Activated CD4-positive, alpha-beta T cell treated with anti-CD3 and anti-CD28 coated beads for 1 hour (primary cell): ENCODE measurements at regions not wholly inside any gene's neighbourhood (a gene's known extent, or its start where the extent isn't known, plus 50 kb on each side); places are given as distances from the start of the nearest gene placed in this dataset.
"Not testable (repeated sequence)": the region's sequence is repeated elsewhere in the genome, so short reads cannot be mapped to it uniquely, and the experiment has no call there.

Experiments
- DNase-seq: peaks from one replicate; pipeline ENCODE4 v3.0.0-alpha.2; 2020

GRCh38 chr2:2731101-2731815 lies 400.2 kb upstream of the MYT1L start:
- no peak for DNase-seq

- no peak for DNase-seq
Measured at GRCh38 chr2:2730301-2730833, 399.3 kb upstream of the MYT1L start.

DNA sequence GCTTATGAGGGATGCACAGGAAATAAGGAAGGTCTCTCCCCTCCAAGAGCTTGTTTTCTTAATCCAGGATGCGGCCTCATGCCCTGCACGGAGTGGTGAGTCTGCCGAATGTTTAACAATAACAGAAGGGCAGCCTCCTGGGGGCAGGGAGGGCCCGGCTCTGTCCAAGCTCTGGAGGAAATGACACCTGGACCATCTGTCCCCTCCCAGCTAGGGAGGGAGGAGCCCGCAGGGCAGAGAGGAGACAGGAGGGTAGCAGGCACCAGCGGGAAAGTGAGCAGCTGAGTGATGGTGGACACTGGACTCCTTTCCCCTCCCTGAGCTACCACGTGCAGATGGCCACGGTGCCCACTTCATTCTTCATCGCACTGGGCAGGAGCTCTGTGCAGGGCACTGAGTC lies 398.2 kb upstream of the MYT1L start:
- DNase-seq: no peak

DNA sequence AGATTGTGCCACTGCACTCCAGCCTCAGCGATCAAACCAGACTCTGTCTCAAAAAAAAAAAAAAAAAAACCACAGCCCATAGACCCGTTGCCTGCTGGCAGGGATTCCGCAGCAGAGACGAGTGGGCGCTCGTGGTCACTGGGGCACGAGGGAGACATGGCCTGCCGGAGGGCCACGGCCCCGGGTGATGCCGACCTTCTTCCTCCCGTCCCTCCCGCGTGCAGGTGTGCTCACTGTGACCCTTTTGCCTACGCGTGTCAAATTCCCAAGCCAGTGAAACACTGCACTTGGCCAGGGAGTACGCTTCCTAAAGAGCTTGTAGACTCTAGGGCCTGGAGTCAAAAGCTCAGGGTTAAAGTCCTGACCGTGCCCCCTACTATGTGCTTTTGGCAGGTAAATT lies 397.6 kb upstream of the MYT1L start:
- DNase-seq: no peak

- no peak for DNase-seq
Measured at GRCh38 chr2:2727876-2728511, 396.9 kb upstream of the MYT1L start.

DNA sequence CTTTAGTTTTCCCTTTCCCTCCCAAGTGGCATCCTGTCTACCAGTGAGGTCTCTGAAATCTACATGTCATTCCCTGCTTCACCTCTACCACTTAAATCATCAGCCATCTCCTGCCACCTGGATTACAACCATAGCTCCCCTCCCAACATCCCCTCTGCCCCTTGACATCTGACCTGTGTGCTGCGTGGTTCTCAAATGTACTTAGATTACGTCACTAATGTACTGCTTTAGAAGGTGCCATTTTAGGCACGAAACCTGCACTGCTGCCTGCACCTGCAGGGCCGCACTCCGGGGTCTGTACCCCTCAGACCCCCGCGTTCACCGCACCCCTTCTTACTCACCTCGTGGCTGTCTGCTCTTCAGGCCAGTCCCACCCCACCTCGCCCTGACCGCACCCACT lies 395.1 kb upstream of the MYT1L start:
- no peak for DNase-seq

- DNase-seq: no peak
Measured at GRCh38 chr2:2723064-2723463, 392.0 kb upstream of the MYT1L start.

DNA sequence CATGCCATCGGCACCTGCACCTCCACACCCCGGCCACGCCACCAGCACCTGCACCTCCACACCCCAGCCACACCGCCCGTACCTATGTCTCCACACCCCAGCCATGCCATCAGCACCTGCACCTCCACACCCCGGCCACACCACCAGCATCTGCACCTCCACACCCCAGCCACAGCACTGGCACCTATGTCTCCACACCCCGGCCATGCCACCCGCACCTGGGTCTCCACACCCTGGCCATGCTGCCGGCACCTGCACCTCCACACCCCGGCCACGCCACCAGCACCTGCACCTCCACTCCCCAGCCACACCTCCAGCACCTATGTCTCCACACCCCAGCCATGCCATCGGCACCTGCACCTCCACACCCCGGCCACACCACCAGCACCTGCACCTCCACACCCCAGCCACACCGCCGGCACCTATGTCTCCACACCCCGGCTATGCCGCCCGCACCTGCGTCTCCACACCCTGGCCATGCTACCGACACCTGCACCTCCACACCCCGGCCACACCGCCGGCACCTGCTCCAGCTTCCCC lies 390.3 kb upstream of the MYT1L start:
- no peak for DNase-seq

DNA sequence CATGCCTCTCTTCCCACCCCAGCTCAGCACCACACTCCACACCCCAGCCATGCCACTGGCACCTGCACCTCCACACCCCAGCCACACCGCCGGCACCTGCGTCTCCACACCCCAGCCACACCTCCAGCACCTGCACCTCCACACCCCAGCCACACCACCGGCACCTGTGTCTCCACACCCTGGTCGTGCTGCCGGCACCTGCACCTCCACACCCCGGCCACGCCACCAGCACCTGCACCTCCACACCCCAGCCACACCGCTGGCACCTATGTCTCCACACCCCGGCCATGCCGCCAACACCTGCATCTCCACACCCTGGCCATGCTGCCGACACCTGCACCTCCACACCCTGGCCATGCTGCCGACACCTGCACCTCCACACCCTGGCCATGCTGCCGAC lies 389.7 kb upstream of the MYT1L start:
- not testable (repeated sequence) for DNase-seq

GRCh38 chr2:2720351-2720750 lies 389.3 kb upstream of the MYT1L start:
- no peak for DNase-seq

GRCh38 chr2:2719781-2720180 lies 388.7 kb upstream of the MYT1L start:
- no peak for DNase-seq

- DNase-seq: no peak
Measured at GRCh38 chr2:2719015-2719414, 387.9 kb upstream of the MYT1L start.

- DNase-seq: no peak
Measured at GRCh38 chr2:2717406-2717805, 386.3 kb upstream of the MYT1L start.

DNA sequence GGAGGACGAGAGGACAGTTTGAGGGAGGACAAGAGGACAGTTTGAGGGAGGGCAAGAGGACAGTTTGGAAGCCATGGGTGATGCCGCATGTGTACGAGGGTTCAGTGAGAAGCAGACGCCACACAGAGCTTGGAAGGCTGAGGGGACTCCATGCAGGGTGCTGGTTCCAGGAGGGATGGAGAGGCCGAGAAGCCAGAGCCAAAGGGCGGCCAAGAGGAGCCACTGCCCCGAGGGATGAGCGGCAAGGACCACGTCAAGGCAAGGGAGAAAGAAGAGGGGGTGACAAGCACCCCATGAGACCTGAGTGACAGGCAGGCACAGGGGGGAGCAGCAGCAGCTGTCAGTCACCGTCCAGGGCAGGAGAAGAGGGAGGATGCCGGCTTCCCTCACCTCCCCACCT lies 385.7 kb upstream of the MYT1L start:
- no peak for DNase-seq

- no peak for DNase-seq
Measured at GRCh38 chr2:2715036-2715818, 384.2 kb upstream of the MYT1L start.

DNA sequence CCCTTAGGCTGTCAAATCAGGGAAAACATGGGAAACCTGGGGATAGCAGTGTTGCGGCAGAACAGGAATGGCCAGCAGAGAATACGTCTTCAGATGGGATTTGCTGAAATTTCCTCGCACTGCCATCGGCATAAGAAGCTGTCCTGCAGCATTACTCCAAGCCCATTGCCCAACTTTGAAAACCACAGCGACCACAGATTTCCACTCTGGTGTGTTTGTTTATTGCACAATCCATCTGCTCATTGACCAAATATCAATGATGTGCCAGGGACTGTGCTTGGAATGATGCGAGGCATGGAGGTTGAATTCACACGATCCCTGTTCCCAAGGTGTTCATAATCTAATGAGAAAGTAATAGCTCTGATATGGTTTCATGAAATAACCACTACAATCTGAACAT lies 383.3 kb upstream of the MYT1L start:
- DNase-seq: no peak

- DNase-seq: no peak
Measured at GRCh38 chr2:2709431-2709770, 378.3 kb upstream of the MYT1L start.

DNA sequence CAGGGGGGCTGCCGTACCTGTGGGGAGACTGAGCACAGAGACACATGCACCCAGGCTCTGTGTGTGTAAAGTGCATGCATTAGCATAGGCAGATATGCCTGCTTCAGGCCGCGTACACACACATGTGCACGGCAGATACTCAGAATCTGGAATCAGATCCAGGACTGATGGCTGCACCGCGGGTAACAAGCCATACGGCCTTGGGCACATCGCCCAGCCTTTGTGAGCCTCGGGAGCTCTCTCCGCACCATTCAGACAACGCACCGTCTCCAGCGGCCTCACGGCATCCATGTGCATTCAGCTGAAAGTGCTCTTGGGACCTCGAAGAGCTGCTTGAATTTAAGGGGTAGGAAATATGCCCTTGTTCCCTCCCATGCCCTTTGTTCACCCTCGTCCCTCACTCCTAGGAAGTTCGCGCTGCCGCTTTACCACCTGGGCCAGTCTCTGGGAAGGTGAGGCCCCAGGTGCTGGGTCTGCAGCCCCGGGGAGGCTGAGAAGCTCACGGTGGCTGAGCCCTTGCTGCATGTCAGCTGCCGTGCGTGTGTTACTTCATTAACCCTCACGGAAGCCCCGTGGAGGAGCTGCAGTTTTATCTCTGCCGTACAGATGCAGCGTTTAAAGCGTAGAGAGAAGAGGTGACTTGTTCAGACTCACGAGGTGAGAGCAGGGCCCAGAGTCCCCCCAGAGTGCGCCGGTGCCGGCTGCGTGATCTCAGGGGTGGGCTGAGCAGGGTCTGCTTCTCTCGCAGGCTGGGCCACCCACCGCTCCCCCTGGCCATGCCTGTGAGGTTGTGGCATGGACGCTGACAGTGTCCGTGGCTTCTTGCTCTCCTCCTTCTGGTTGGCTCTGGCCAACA lies 377.7 kb upstream of the MYT1L start:
- DNase-seq: no peak

DNA sequence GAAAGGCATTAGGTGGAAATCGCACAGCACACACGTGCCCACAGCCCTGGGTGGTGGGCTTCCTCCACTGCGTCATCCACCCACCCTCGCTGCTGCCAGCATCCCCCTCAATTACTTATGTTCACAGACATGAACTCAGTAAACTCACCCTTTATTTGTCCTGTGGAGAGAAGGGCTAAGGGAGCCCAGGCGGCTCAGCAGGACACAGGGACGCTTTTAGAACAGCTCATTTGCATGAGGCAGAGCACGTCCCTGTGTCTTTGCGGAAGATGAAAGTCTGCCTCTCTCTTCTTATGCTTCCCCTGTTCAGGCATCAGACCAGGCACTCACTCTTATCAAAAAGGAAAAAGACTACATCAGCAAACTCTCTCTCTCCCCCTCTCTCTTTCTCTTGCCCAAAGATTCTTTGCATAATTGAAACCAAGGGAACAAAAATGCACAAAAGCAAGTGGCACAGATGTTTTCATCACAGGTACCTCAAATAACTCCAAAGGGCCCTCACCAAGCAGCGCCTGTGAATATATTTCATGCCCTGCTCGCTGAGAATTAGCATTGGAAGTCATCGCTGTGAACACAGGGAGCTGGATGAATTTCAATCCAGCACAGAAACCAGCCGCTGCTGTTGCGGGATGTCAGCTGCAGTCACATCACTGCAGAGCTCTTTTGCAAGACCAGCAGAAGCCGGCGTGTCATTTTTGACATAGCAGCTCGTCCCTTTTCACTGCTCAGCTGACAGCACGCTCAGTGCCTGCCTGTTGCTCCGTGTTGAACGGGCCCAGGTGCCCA lies 376.3 kb upstream of the MYT1L start:
- DNase-seq: no peak

DNA sequence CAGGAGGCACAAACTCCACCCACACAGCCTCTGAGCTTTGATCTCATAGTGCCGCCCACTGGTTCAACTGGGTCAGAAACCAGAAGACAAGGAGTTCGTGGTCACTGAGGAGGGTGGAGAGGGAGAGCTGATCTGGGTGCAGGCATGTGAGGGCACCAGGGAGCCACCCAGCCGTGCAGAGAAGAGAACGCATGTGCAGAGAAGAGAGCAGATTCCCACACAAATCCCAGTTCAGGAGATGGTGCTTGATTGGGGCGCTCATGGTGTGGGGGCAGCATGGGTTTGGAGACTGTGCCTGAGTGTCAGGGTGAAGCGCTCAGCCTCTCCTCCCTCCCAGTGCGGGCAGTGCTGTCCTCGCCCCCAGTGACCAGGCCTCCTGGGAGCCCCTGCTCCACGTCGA lies 375.2 kb upstream of the MYT1L start:
- no peak for DNase-seq

GRCh38 chr2:2705871-2706270 lies 374.8 kb upstream of the MYT1L start:
- DNase-seq: no peak
